ENCODE measurements at regions not wholly inside any gene's neighbourhood (a gene's known extent, or its start where the extent isn't known, plus 50 kb on each side); places are given as distances from the start of the nearest gene placed in this dataset.
"Not testable (repeated sequence)": the region's sequence is repeated elsewhere in the genome, so short reads cannot be mapped to it uniquely, and the experiment has no call there.

DNA sequence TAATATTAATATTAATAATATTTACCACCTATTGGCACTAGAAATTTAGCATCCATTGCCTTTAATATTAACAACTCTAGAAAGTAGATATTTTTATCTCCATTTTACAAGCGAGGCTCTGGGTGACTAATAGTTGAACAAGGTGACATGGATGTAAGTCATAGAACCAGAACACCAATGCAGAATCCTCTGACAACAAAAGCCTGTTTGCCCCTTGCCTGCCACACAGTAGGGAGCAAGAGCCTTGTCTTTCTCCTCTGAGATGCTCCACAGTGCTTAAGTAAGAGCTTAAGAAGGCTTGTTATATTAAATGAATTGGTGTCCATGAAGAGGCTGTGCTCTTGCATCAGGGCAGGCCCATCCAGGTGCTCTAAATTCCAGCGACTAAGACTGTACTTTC is 51.2 kb upstream of the LBX1 start:
- TF ChIP-seq CTCF (IDR thresholded peaks at IDR 0.05 in 2 of 3, conservative IDR thresholded peaks at IDR 0.05 in 1 of 3; ENCODE audit: borderline replicate concordance in 1 of 3, insufficient read depth in 1 of 3, low read depth in 2 of 3, low read length in 2 of 3) (no peak), ZNF274 (IDR thresholded peaks at IDR 0.05; ENCODE audit: low read depth, low read length) (no peak), CBX3 (IDR thresholded peaks at IDR 0.05; ENCODE audit: low read depth) (no peak), EGR1 (IDR thresholded peaks at IDR 0.05; ENCODE audit: low read depth) (no peak), POLR2AphosphoS5 (IDR thresholded peaks at IDR 0.05; ENCODE audit: low read depth, low read length) (no peak), TCF7L2 (IDR thresholded peaks at IDR 0.05; ENCODE audit: borderline replicate concordance, extremely low read depth, insufficient read depth, insufficient read length) (no peak), YY1 (IDR thresholded peaks at IDR 0.05; ENCODE audit: extremely low read depth, insufficient replicate concordance, low read depth, low read length) (no peak), POLR2A (IDR thresholded peaks at IDR 0.05; ENCODE audit: borderline replicate concordance, extremely low read depth, insufficient read depth, insufficient read length) (no peak), MAX (IDR thresholded peaks at IDR 0.05) (no peak), EZH2 (IDR thresholded peaks at IDR 0.05) (no peak), SP1 (IDR thresholded peaks at IDR 0.05; ENCODE audit: low read depth) (no peak), ELF1 (IDR thresholded peaks at IDR 0.05; ENCODE audit: borderline replicate concordance, low read depth) (no peak), EZH2phosphoT487 (IDR thresholded peaks at IDR 0.05; ENCODE audit: borderline replicate concordance) (no peak), FOSL1 (IDR thresholded peaks at IDR 0.05; ENCODE audit: low read depth) (no peak)
- Histone ChIP-seq H3K27me3 (ENCODE audit: insufficient read depth, low read length) (no peaks in the 10 kb centered on the region), H3K27ac (ENCODE audit: low read depth, low read length) (no peak overlapping the region), H3K9me3 (ENCODE audit: control insufficient read depth in 1 of 2, insufficient read depth in 1 of 2, low read depth in 1 of 2, low read length in 2 of 2) (no peaks in the 10 kb centered on the region), H3K4me2 (ENCODE audit: low read length) (no peak overlapping the region), H3K9me2 (ENCODE audit: insufficient read depth) (no peaks in the 10 kb centered on the region), H3K4me1 (ENCODE audit: control insufficient read depth in 1 of 2, insufficient read depth in 2 of 2, low read length in 2 of 2) (peaks cover 3% of the 10 kb centered on the region in 2 experiments), H4K20me1 (ENCODE audit: insufficient read depth) (no peaks in the 10 kb centered on the region), H2AFZ (ENCODE audit: low read depth, low read length, poor library complexity, severe bottlenecking) (no peak overlapping the region), H3K9ac (ENCODE audit: low read length) (no peak overlapping the region), H3K79me2 (ENCODE audit: insufficient read depth, low read length) (no peaks in the 10 kb centered on the region), H3K36me3 (ENCODE audit: control insufficient read depth in 1 of 2, insufficient read depth in 2 of 2, low read length in 2 of 2) (no peaks in the 10 kb centered on the region), H3K4me3 (replicated peaks in 1 of 2; ENCODE audit: low read depth in 1 of 2, low read length in 2 of 2) (no peak overlapping the region)
- intact Hi-C loops (cut with micrococcal nuclease): no loop called here
- DNase-seq (ENCODE audit: low read depth, low spot score) (no peak), ATAC-seq (no peak)
- POLR2A ChIA-PET: no interaction called here
- RAD21 ChIA-PET (ENCODE audit: low non-redundant PET in 1 of 2, low total read pairs in 2 of 2, uncharacterized antibody in 2 of 2, unreplicated experiment in 2 of 2): no interaction called here
- no TSS peak for BruUV-seq (replicated peaks)
- CTCF ChIA-PET: interaction anchor here (1.0 kb wide), 1 partner anchor 9 kb away, joined by 4 read pairs; no protein-coding TSS in a partner anchor

DNA sequence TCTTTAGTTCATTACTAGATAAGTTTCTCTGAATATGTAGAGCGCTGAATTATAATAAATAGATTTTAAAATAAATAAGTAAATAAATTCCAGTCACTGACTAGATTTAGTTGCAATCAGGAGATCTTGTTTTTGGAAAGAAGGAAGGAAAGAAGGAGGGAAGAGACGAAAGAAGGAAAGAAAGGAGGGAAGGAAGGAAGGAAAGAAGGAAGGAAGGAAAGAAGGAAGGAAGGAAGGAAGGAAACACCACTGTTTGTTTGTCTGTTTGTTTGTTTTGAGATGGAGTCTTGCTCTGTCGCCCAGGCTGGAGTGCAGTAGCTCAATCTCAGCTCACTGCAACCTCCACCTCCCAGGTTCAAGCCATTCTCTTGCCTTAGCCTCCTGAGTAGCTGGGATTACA is 51.7 kb upstream of the LBX1 start:
- H3K9me2 ChIP-seq (ENCODE audit: insufficient read depth); H3K27ac ChIP-seq (ENCODE audit: low read depth, low read length); RAD21 ChIA-PET (ENCODE audit: low non-redundant PET in 1 of 2, low total read pairs in 2 of 2, uncharacterized antibody in 2 of 2, unreplicated experiment in 2 of 2); BruUV-seq (replicated peaks); POLR2A ChIA-PET; H3K27me3 ChIP-seq (ENCODE audit: insufficient read depth, low read length); DNase-seq (ENCODE audit: low read depth, low spot score); H3K4me1 ChIP-seq (ENCODE audit: control insufficient read depth in 1 of 2, insufficient read depth in 2 of 2, low read length in 2 of 2); H4K20me1 ChIP-seq (ENCODE audit: insufficient read depth); H3K4me3 ChIP-seq (replicated peaks in 1 of 2; ENCODE audit: low read depth in 1 of 2, low read length in 2 of 2); H3K9ac ChIP-seq (ENCODE audit: low read length); H2AFZ ChIP-seq (ENCODE audit: low read depth, low read length, poor library complexity, severe bottlenecking); H3K79me2 ChIP-seq (ENCODE audit: insufficient read depth, low read length); H3K36me3 ChIP-seq (ENCODE audit: control insufficient read depth in 1 of 2, insufficient read depth in 2 of 2, low read length in 2 of 2); H3K4me2 ChIP-seq (ENCODE audit: low read length); H3K9me3 ChIP-seq (ENCODE audit: control insufficient read depth in 1 of 2, insufficient read depth in 1 of 2, low read depth in 1 of 2, low read length in 2 of 2); intact Hi-C loops (cut with micrococcal nuclease); ATAC-seq: not testable (repeated sequence)
- CTCF ChIA-PET: interaction anchor here (1.0 kb wide), 1 partner anchor 9 kb away, joined by 4 read pairs; no protein-coding TSS in a partner anchor
